HG03571 (cell line): ENCODE measurements at regions not wholly inside any gene's neighbourhood (a gene's known extent, or its start where the extent isn't known, plus 50 kb on each side); places are given as distances from the start of the nearest gene placed in this dataset.
"Not testable (repeated sequence)": the region's sequence is repeated elsewhere in the genome, so short reads cannot be mapped to it uniquely, and the experiment has no call there.

Experiments
- ATAC-seq: cut with Tn5 transposase; IDR thresholded peaks from one replicate; pipeline ENCODE4 v1.9.1; 2021; ENCODE audit not compliant: unreplicated experiment

- no peak for ATAC-seq
These were observed 61.1 kb upstream of the SEM1 start for GRCh38 chr7:96770758-96771157.

GRCh38 chr7:96772139-96772694 lies 62.6 kb upstream of the SEM1 start:
- no peak for ATAC-seq

- ATAC-seq: no peak
These were observed 63.8 kb upstream of the SEM1 start for GRCh38 chr7:96773483-96773882.

- no peak for ATAC-seq
These were observed 64.7 kb upstream of the SEM1 start for GRCh38 chr7:96774358-96774757.

GRCh38 chr7:96775046-96775445 lies 65.4 kb upstream of the SEM1 start:
- ATAC-seq: no peak

GRCh38 chr7:96778263-96778662 lies 68.6 kb upstream of the SEM1 start:
- ATAC-seq: no peak

- ATAC-seq: no peak
These were observed 72.3 kb upstream of the SEM1 start for GRCh38 chr7:96781919-96782318.

GRCh38 chr7:96782686-96783298 lies 73.1 kb upstream of the SEM1 start:
- ATAC-seq: not testable (repeated sequence)

GRCh38 chr7:96784597-96784996 lies 75.0 kb upstream of the SEM1 start:
- ATAC-seq: no peak

- ATAC-seq: no peak
These were observed 76.8 kb upstream of the SEM1 start for GRCh38 chr7:96786261-96786997.

GRCh38 chr7:96786998-96787395 lies 77.4 kb upstream of the SEM1 start:
- no peak for ATAC-seq

GRCh38 chr7:96789914-96790313 lies 80.3 kb upstream of the SEM1 start:
- no peak for ATAC-seq

- ATAC-seq: no peak
These were observed 82.5 kb upstream of the SEM1 start for GRCh38 chr7:96792115-96792514.

GRCh38 chr7:96794063-96794462 lies 84.4 kb upstream of the SEM1 start:
- no peak for ATAC-seq

- no peak for ATAC-seq
These were observed 90.5 kb upstream of the SEM1 start for GRCh38 chr7:96800122-96800521.

GRCh38 chr7:96800824-96801223 lies 91.2 kb upstream of the SEM1 start:
- ATAC-seq: no peak

GRCh38 chr7:96819111-96819700 lies 109.6 kb upstream of the SEM1 start:
- no peak for ATAC-seq

- not testable (repeated sequence) for ATAC-seq
These were observed 111.5 kb upstream of the SEM1 start for GRCh38 chr7:96821131-96821530.

- ATAC-seq: no peak
These were observed 113.2 kb upstream of the SEM1 start for GRCh38 chr7:96822824-96823223.

GRCh38 chr7:96823274-96823673 lies 113.6 kb upstream of the SEM1 start:
- no peak for ATAC-seq

GRCh38 chr7:96824686-96825085 lies 115.0 kb upstream of the SEM1 start:
- ATAC-seq: no peak

- no peak for ATAC-seq
These were observed 115.6 kb upstream of the SEM1 start for GRCh38 chr7:96825285-96825684.
